HL-60 (cell line): ENCODE measurements at regions not wholly inside any gene's neighbourhood (a gene's known extent, or its start where the extent isn't known, plus 50 kb on each side); places are given as distances from the start of the nearest gene placed in this dataset.

Source experiments
- DNase-seq, 2 experiments: peaks; one replicate each; pipeline ENCODE4 v3.0.0-alpha.2; 2010 to 2020; ENCODE audit warnings: low read depth in 1 of 2, low spot score in 1 of 2
- H3K27ac ChIP-seq: fragments of 250-450 bp; sonication (Bioruptor Pico); replicated peaks from 2 replicates; pipeline ENCODE4 v1.5.1; 2020; ENCODE audit warnings: mild to moderate bottlenecking, moderate library complexity
- H3K27me3 ChIP-seq: fragments of 250-450 bp; sonication (Bioruptor Pico); 2 replicates; pipeline ENCODE4 v1.5.1; 2021; ENCODE audit warnings: mild to moderate bottlenecking, moderate library complexity; ENCODE audit not compliant: insufficient read depth, poor library complexity, severe bottlenecking
- H3K4me3 ChIP-seq: replicated peaks from 2 replicates; pipeline ENCODE4 v1.5.1; 2011; ENCODE audit warnings: mild to moderate bottlenecking, control low read depth, low read length; ENCODE audit not compliant: insufficient read depth
- CTCF ChIP-seq: IDR thresholded peaks from one replicate; pipeline ENCODE4 v1.5.1; 2011; ENCODE audit warnings: low read length, control low read depth, inconsistent platforms; ENCODE audit not compliant: insufficient read depth
- GABPA ChIP-seq: IDR thresholded peaks from 2 replicates; pipeline ENCODE4 v1.6.1; 2012; ENCODE audit warnings: low read depth
- POLR2AphosphoS5 ChIP-seq: IDR thresholded peaks from 2 replicates; pipeline ENCODE4 v1.6.1; 2012; ENCODE audit warnings: low read depth
- REST ChIP-seq: IDR thresholded peaks from 2 replicates; pipeline ENCODE4 v1.6.1; 2012; ENCODE audit warnings: low read depth; ENCODE audit not compliant: insufficient replicate concordance
- SPI1 ChIP-seq: IDR thresholded peaks from 2 replicates; pipeline ENCODE4 v1.6.1; 2012; ENCODE audit warnings: low read depth, mild to moderate bottlenecking, borderline replicate concordance

- Histone ChIP-seq H3K4me3 (no peak overlapping the region), H3K27me3 (no peaks in the 10 kb centered on the region), H3K27ac (no peak overlapping the region)
- TF ChIP-seq GABPA (no peak), CTCF (no peak), SPI1 (no peak), REST (no peak), POLR2AphosphoS5 (no peak)
- no peak for DNase-seq
Observed at GRCh38 chr5:2603272-2603575, 148.3 kb downstream of the IRX2 start.

- DNase-seq = no peak
- TF ChIP-seq CTCF (no peak), REST (no peak), SPI1 (no peak), POLR2AphosphoS5 (no peak), GABPA (no peak)
- no peak overlapping the region for H3K27ac ChIP-seq
- H3K4me3 ChIP-seq = no peak overlapping the region
- H3K27me3 ChIP-seq = no peaks in the 10 kb centered on the region
Observed at GRCh38 chr5:2602451-2603271, 148.8 kb downstream of the IRX2 start.

- no peak for DNase-seq
- no peaks in the 10 kb centered on the region for H3K27me3 ChIP-seq
- no peak overlapping the region for H3K4me3 ChIP-seq
- TF ChIP-seq CTCF = no peak
- no peak for TF ChIP-seq SPI1
- no peak for TF ChIP-seq GABPA
- no peak for TF ChIP-seq REST
- no peak for TF ChIP-seq POLR2AphosphoS5
- H3K27ac ChIP-seq = no peak overlapping the region
Observed at GRCh38 chr5:2598503-2598902, 153.0 kb downstream of the IRX2 start.
